ENCODE measurements at regions not wholly inside any gene's neighbourhood (a gene's known extent, or its start where the extent isn't known, plus 50 kb on each side); places are given as distances from the start of the nearest gene placed in this dataset.
A peak's percentile ranks its signal among the peaks of the same experiment; 100 is the strongest.

DNA sequence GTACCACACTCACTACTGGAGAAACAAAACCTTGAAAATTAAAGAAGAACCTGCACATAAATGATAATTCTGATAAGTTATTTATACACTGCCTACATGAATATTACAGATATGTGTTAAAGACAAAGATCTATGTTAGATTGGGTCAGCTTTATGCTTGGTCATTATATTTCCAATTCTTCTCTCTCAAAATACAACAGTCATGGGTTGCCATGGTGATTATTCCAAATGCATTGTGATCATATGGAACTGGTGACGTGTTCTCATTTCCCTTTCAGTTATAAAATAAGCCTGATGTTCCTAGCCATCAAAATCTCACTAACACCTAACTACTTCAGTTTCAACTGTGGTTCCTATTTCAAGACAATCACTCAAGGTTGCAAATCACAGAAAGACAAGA, 1416.4 kb downstream of the UQCRFS1 start:
- no peaks in the 10 kb centered on the region for H3K9me3 ChIP-seq (ENCODE audit: insufficient read depth, low read length)
- no peak overlapping the region for H3K4me3 ChIP-seq (ENCODE audit: insufficient read length, low read depth)
- no peak for DNase-seq (ENCODE audit: low read depth, low spot score)
- peaks cover 2% of the 10 kb centered on the region for H3K4me1 ChIP-seq (ENCODE audit: insufficient read depth, insufficient read length)
- H3K36me3 ChIP-seq (ENCODE audit: insufficient read depth, insufficient read length, low read length): peaks cover 52% of the 10 kb centered on the region
- no peak overlapping the region for H3K9ac ChIP-seq (ENCODE audit: insufficient read length, low read depth)
- no peak for TF ChIP-seq YY1 (IDR thresholded peaks at IDR 0.05; ENCODE audit: insufficient read depth, insufficient read length)
- TF ChIP-seq SUZ12 (IDR thresholded peaks at IDR 0.05; ENCODE audit: extremely low read depth, insufficient read depth, insufficient read length): no peak
- TF ChIP-seq ZNF274 (IDR thresholded peaks at IDR 0.05; ENCODE audit: low read depth, low read length): no peak
- H3K27me3 ChIP-seq (ENCODE audit: insufficient read depth, insufficient read length): no peaks in the 10 kb centered on the region

GRCh38 chr19:27796073-27796472, 1416.9 kb downstream of the UQCRFS1 start:
- peaks cover 52% of the 10 kb centered on the region for H3K36me3 ChIP-seq (ENCODE audit: insufficient read depth, insufficient read length, low read length)
- H3K4me3 ChIP-seq (ENCODE audit: insufficient read length, low read depth): no peak overlapping the region
- no peak for TF ChIP-seq YY1 (IDR thresholded peaks at IDR 0.05; ENCODE audit: insufficient read depth, insufficient read length)
- TF ChIP-seq SUZ12 (IDR thresholded peaks at IDR 0.05; ENCODE audit: extremely low read depth, insufficient read depth, insufficient read length): no peak
- no peak for TF ChIP-seq ZNF274 (IDR thresholded peaks at IDR 0.05; ENCODE audit: low read depth, low read length)
- H3K9me3 ChIP-seq (ENCODE audit: insufficient read depth, low read length): no peaks in the 10 kb centered on the region
- no peak for DNase-seq (ENCODE audit: low read depth, low spot score)
- H3K4me1 ChIP-seq (ENCODE audit: insufficient read depth, insufficient read length): peaks cover 2% of the 10 kb centered on the region
- H3K9ac ChIP-seq (ENCODE audit: insufficient read length, low read depth): no peak overlapping the region
- no peaks in the 10 kb centered on the region for H3K27me3 ChIP-seq (ENCODE audit: insufficient read depth, insufficient read length)

DNA sequence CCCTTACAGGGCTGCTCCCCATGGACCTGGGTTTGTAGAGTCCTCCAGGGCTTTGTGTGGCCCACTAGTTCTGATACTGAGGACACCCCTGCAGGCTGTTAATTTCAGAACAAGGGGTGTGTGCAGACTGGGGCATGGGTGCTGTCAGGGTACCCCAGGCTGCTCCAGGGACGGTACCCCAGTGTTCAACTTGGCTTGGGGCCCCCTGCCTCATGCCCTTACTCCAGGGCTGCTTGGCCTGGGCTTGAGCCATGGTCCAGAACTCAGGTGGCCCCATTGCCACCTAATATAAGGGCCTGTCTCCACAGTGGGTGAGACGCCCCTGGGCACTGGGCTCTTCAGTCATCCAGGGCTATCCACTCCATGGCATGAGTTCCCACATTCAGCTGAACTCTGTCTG, 1417.6 kb downstream of the UQCRFS1 start:
- DNase-seq (ENCODE audit: low read depth, low spot score): no peak
- no peak overlapping the region for H3K9ac ChIP-seq (ENCODE audit: insufficient read length, low read depth)

DNA sequence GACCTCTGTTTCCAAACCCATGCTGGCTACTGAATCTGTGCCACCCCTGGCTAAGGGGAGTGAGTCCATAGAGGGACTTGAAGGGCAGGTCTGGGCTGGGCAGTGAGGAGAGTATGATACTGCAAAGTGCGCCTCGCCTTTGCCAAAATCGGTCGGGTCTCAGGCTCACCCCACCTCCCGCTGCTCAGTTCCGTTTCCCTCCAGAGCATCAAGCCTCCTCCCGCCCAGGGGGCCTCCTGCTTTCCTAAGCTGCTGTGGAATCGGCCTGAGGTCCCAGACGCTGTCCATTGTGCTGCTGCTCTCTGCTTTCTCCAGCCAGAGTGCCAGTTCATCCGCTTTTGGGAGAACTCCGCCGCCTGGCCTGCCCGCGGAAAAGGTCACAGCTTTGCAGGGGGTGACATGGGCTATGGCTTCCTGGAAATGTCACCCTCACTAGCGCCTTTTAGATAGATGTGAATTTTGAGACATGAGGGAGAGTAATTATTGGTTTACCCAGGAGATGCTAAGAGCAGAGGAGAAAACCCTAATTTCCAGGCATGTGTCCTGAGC, 1418.4 kb downstream of the UQCRFS1 start:
- no peak for TF ChIP-seq ZNF274 (IDR thresholded peaks at IDR 0.05; ENCODE audit: low read depth, low read length)
- 0 out of 2 replicates have a peak, but pooled peaks cover 5% of the 10 kb centered on the region for H3K9me3 ChIP-seq (ENCODE audit: insufficient read depth, low read length)
- peak overlapping the region; percentile 93 for H3K4me3 ChIP-seq (ENCODE audit: insufficient read length, low read depth)
- H3K9ac ChIP-seq (ENCODE audit: insufficient read length, low read depth): peak overlapping the region; percentile 98
- no peaks in the 10 kb centered on the region for H3K27me3 ChIP-seq (ENCODE audit: insufficient read depth, insufficient read length)
- H3K4me1 ChIP-seq (ENCODE audit: insufficient read depth, insufficient read length): peaks cover 2% of the 10 kb centered on the region
- DNase-seq (ENCODE audit: low read depth, low spot score): no peak
- H3K36me3 ChIP-seq (ENCODE audit: insufficient read depth, insufficient read length, low read length): peaks cover 44% of the 10 kb centered on the region

More for the DNA sequence above, 1417.6 kb downstream of the UQCRFS1 start:
- 0 out of 2 replicates have a peak, but pooled peaks cover 5% of the 10 kb centered on the region for H3K9me3 ChIP-seq (ENCODE audit: insufficient read depth, low read length)
- no peak overlapping the region for H3K4me3 ChIP-seq (ENCODE audit: insufficient read length, low read depth)
- peaks cover 47% of the 10 kb centered on the region for H3K36me3 ChIP-seq (ENCODE audit: insufficient read depth, insufficient read length, low read length)
- H3K4me1 ChIP-seq (ENCODE audit: insufficient read depth, insufficient read length): peaks cover 2% of the 10 kb centered on the region
- TF ChIP-seq YY1 (IDR thresholded peaks at IDR 0.05; ENCODE audit: insufficient read depth, insufficient read length) (no peak), SUZ12 (IDR thresholded peaks at IDR 0.05; ENCODE audit: extremely low read depth, insufficient read depth, insufficient read length) (no peak), ZNF274 (IDR thresholded peaks at IDR 0.05; ENCODE audit: low read depth, low read length) (no peak)
- no peaks in the 10 kb centered on the region for H3K27me3 ChIP-seq (ENCODE audit: insufficient read depth, insufficient read length)

DNA sequence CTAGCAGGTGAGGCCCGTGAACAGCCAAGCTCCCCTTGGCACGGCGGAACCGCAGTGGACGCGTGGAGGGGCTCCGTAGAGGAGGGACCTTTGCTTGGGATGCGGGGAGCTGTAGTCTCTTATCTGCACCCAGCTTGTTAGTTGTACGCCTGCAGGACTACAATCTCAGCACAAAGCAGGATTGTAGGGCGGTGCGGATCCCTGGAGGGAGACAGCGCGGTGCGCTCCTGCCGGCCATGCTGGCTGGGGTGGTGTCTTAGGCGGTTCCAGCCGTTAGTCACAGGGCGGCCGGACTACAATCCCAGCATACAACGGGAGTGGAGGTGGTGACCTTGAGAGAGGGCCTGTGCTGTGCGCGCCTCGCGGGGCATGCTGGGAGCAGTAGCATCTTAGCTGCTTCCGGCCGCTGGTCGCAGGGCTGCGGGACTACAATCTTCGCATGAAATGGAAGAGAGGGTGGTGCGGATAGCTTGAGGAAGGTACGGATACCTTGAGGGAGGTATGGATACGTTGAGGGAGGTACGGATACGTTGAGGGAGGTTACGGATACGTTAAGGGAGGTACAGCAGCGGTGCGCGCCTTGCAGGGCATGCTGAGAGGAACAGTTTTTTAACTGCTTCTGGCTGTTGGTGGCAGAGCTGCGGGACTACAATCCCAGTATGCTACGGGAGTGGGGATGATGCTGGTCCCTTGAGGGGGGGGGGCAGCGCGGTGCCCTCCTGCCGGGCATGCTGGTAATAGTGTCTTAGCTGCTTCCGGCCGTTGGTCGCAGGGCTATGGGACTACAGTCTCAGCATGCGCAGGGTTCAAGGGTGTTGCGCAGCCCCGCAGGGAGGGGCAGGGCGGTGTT, 1419.1 kb downstream of the UQCRFS1 start:
- peaks cover 40% of the 10 kb centered on the region for H3K36me3 ChIP-seq (ENCODE audit: insufficient read depth, insufficient read length, low read length)
- H3K9me3 ChIP-seq (ENCODE audit: insufficient read depth, low read length): 0 out of 2 replicates have a peak, but pooled peaks cover 5% of the 10 kb centered on the region
- TF ChIP-seq ZNF274 (IDR thresholded peaks at IDR 0.05; ENCODE audit: low read depth, low read length): no peak
- TF ChIP-seq YY1 (IDR thresholded peaks at IDR 0.05; ENCODE audit: insufficient read depth, insufficient read length): peak; percentile 71
- H3K27me3 ChIP-seq (ENCODE audit: insufficient read depth, insufficient read length): no peaks in the 10 kb centered on the region
- peaks cover 2% of the 10 kb centered on the region for H3K4me1 ChIP-seq (ENCODE audit: insufficient read depth, insufficient read length)
- DNase-seq (ENCODE audit: low read depth, low spot score): peak; percentile 92
- H3K9ac ChIP-seq (ENCODE audit: insufficient read length, low read depth): peak overlapping the region; percentile 98
- peak overlapping the region; percentile 93 for H3K4me3 ChIP-seq (ENCODE audit: insufficient read length, low read depth)

GRCh38 chr19:27793128-27793643, 1419.8 kb downstream of the UQCRFS1 start:
- Histone ChIP-seq H3K36me3 (ENCODE audit: insufficient read depth, insufficient read length, low read length) (peaks cover 35% of the 10 kb centered on the region), H3K9me3 (ENCODE audit: insufficient read depth, low read length) (0 out of 2 replicates have a peak, but pooled peaks cover 5% of the 10 kb centered on the region), H3K9ac (ENCODE audit: insufficient read length, low read depth) (peak overlapping the region; percentile 98), H3K4me3 (ENCODE audit: insufficient read length, low read depth) (peak overlapping the region; percentile 93), H3K27me3 (ENCODE audit: insufficient read depth, insufficient read length) (no peaks in the 10 kb centered on the region), H3K4me1 (ENCODE audit: insufficient read depth, insufficient read length) (peaks cover 2% of the 10 kb centered on the region)
- peak; percentile 86 for DNase-seq (ENCODE audit: low read depth, low spot score)
- TF ChIP-seq ZNF274 (IDR thresholded peaks at IDR 0.05; ENCODE audit: low read depth, low read length) (no peak), YY1 (IDR thresholded peaks at IDR 0.05; ENCODE audit: insufficient read depth, insufficient read length) (no peak), SUZ12 (IDR thresholded peaks at IDR 0.05; ENCODE audit: extremely low read depth, insufficient read depth, insufficient read length) (no peak)

GRCh38 chr19:27792576-27793127, 1420.3 kb downstream of the UQCRFS1 start:
- peaks cover 2% of the 10 kb centered on the region for H3K4me1 ChIP-seq (ENCODE audit: insufficient read depth, insufficient read length)
- peak overlapping the region; percentile 24 for H3K9ac ChIP-seq (ENCODE audit: insufficient read length, low read depth)
- DNase-seq (ENCODE audit: low read depth, low spot score): no peak
- no peaks in the 10 kb centered on the region for H3K27me3 ChIP-seq (ENCODE audit: insufficient read depth, insufficient read length)
- peak overlapping the region; percentile 93 for H3K4me3 ChIP-seq (ENCODE audit: insufficient read length, low read depth)
- 0 out of 2 replicates have a peak, but pooled peaks cover 5% of the 10 kb centered on the region for H3K9me3 ChIP-seq (ENCODE audit: insufficient read depth, low read length)
- no peak for TF ChIP-seq SUZ12 (IDR thresholded peaks at IDR 0.05; ENCODE audit: extremely low read depth, insufficient read depth, insufficient read length)
- no peak for TF ChIP-seq ZNF274 (IDR thresholded peaks at IDR 0.05; ENCODE audit: low read depth, low read length)
- TF ChIP-seq YY1 (IDR thresholded peaks at IDR 0.05; ENCODE audit: insufficient read depth, insufficient read length): no peak
- peaks cover 29% of the 10 kb centered on the region for H3K36me3 ChIP-seq (ENCODE audit: insufficient read depth, insufficient read length, low read length)

All from NT2/D1 (cell line).